ENCODE measurements at regions not wholly inside any gene's neighbourhood (a gene's known extent, or its start where the extent isn't known, plus 50 kb on each side); places are given as distances from the start of the nearest gene placed in this dataset.

- TF ChIP-seq CTCF (IDR thresholded peaks at IDR 0.05) (no peak), POLR2A (IDR thresholded peaks at IDR 0.05) (no peak)
Measured at GRCh38 chr6:104365451-104366234, 494.1 kb downstream of the HACE1 start.
